Stomach (tissue), 8 donors: ENCODE measurements at regions not wholly inside any gene's neighbourhood (a gene's known extent, or its start where the extent isn't known, plus 50 kb on each side); places are given as distances from the start of the nearest gene placed in this dataset.
"Not testable (repeated sequence)": the region's sequence is repeated elsewhere in the genome, so short reads cannot be mapped to it uniquely, and the experiment has no call there.

Experiments
- DNase-seq, 2 donors: peaks; one replicate each; pipeline versions ENCODE4 v3.0.0 to v3.0.0-alpha.2; 2013 to 2019
- H3K27ac ChIP-seq, 5 donors: fragments of 200-600 bp in 4 of 5; sonication (generic) in 4 of 5; one replicate each; pipeline ENCODE4 v1.5.1; 2013 to 2019; ENCODE audit warnings: mild to moderate bottlenecking in 1 of 5, moderate library complexity in 1 of 5
- H3K27me3 ChIP-seq, 3 donors: fragments of 200-600 bp; sonication (generic); one replicate each; pipeline ENCODE4 v1.5.1; 2017 to 2019; ENCODE audit warnings: mixed run types in 1 of 3
- H3K36me3 ChIP-seq, 4 donors: fragments of 200-600 bp; sonication (generic); 1 replicate in 3 of 4; 2 replicates in 1 of 4; pipeline ENCODE4 v1.5.1; 2016 to 2019
- H3K4me1 ChIP-seq, 4 donors: fragments of 200-600 bp; sonication (generic); one replicate each; pipeline ENCODE4 v1.5.1; 2016 to 2019
- H3K4me3 ChIP-seq, 4 donors: fragments of 200-600 bp; sonication (generic) in 3 of 4; one replicate each; pipeline ENCODE4 v1.5.1; 2016 to 2019; ENCODE audit warnings: mild to moderate bottlenecking in 1 of 4
- H3K9me3 ChIP-seq, 4 donors: fragments of 200-600 bp; sonication (generic); one replicate each; pipeline ENCODE4 v1.5.1; 2016 to 2019
- CTCF ChIP-seq, 7 experiments: fragments of 450-650 bp in 4 of 7; fragments of 200-600 bp in 3 of 7; sonication (generic) in 3 of 7; IDR thresholded peaks; one replicate each; pipeline ENCODE4 v1.5.1; 2016 to 2019; ENCODE audit warnings: antibody characterized with exemption in 7 of 7, control low read depth in 2 of 7, mild to moderate bottlenecking in 1 of 7
- EP300 ChIP-seq: sonication (generic); formaldehyde crosslinking; IDR thresholded peaks from one replicate; pipeline ENCODE4 v1.6.1; 2017; ENCODE audit warnings: antibody characterized with exemption
- POLR2A ChIP-seq, 4 donors: fragments of 450-650 bp; IDR thresholded peaks; one replicate each; pipeline ENCODE4 v1.6.1; 2016; ENCODE audit warnings: antibody characterized with exemption in 4 of 4, control low read depth in 2 of 4, mild to moderate bottlenecking in 1 of 4, moderate library complexity in 1 of 4
- POLR2AphosphoS5 ChIP-seq, 3 donors: sonication (generic); formaldehyde crosslinking; IDR thresholded peaks; one replicate each; pipeline ENCODE4 v1.6.1; 2016; ENCODE audit warnings: antibody characterized with exemption in 3 of 3
- WGBS, 5 donors: extraction: QIAGEN DNeasy Blood & Tissue Kit in 3 of 5; methylation state at CpG; one replicate each; pipeline versions ENCODE4 v1.1.5 to v1.1.7; 2013 to 2018; 5-methylcytosine and 5-hydroxymethylcytosine counted together
- intact Hi-C: fragments of 100-400 bp; cut with DNase I; formaldehyde crosslinking; loops from one replicate; pipeline ENCODE4 v1.15.1; 2023; ENCODE audit warnings: low total_unique reads
- donor health status: healthy with polysubstance abuse.
- donor health status: Bipolar disorder and iron deficiency.
- donor health status: healthy.

- intact Hi-C loops, result no loop called here
- 68 to 100% (median 85%) methylated on average over 2 of the region's 2 CpGs for WGBS, 5 donors
- H3K4me1 ChIP-seq, result peaks cover 0 to 11% (median 0%) of the 10 kb centered on the region in 4 donors
- no peak overlapping the region for H3K27ac ChIP-seq
- no peak overlapping the region for H3K4me3 ChIP-seq
- H3K27me3 ChIP-seq, result no peaks in the 10 kb centered on the region
- no peak for DNase-seq
- no peaks in the 10 kb centered on the region for H3K9me3 ChIP-seq
- H3K36me3 ChIP-seq, result no peaks in the 10 kb centered on the region
- no peak for TF ChIP-seq CTCF (IDR thresholded peaks at IDR 0.05)
- TF ChIP-seq POLR2A (IDR thresholded peaks at IDR 0.05), result no peak
- no peak for TF ChIP-seq EP300
- no peak for TF ChIP-seq POLR2AphosphoS5 (IDR thresholded peaks at IDR 0.05)
Observed at GRCh38 chr12:58747533-58747932, 172.8 kb downstream of the LRIG3 start.

- TF ChIP-seq POLR2AphosphoS5 (IDR thresholded peaks at IDR 0.05) (peak in 1 of 3 donors; percentile 35), EP300 (no peak)
- H3K36me3 ChIP-seq, result no peaks in the 10 kb centered on the region
- WGBS, 5 donors, result 54 to 79% (median 72%) methylated on average over 3 of the region's 3 CpGs
- peaks cover 0 to 10% (median 0%) of the 10 kb centered on the region in 4 donors for H3K4me1 ChIP-seq
- H3K27me3 ChIP-seq, result no peaks in the 10 kb centered on the region
- intact Hi-C loops, result no loop called here
- H3K27ac ChIP-seq, result no peak overlapping the region
- H3K4me3 ChIP-seq, result no peak overlapping the region
- no peak for DNase-seq
- H3K9me3 ChIP-seq, result no peaks in the 10 kb centered on the region
Observed at GRCh38 chr12:58750484-58750883, 169.8 kb downstream of the LRIG3 start.

GRCh38 chr12:58757422-58757821 lies 162.9 kb downstream of the LRIG3 start:
- no peaks in the 10 kb centered on the region for H3K4me1 ChIP-seq
- intact Hi-C loops, result no loop called here
- H3K9me3 ChIP-seq, result no peaks in the 10 kb centered on the region
- DNase-seq, result no peak
- no peak overlapping the region for H3K4me3 ChIP-seq
- H3K27ac ChIP-seq, result no peak overlapping the region
- no peaks in the 10 kb centered on the region for H3K27me3 ChIP-seq
- TF ChIP-seq POLR2AphosphoS5 (IDR thresholded peaks at IDR 0.05), result no peak
- TF ChIP-seq POLR2A (IDR thresholded peaks at IDR 0.05), result no peak
- no peak for TF ChIP-seq CTCF (IDR thresholded peaks at IDR 0.05)
- TF ChIP-seq EP300, result no peak
- no peaks in the 10 kb centered on the region for H3K36me3 ChIP-seq
- 68 to 89% (median 82%) methylated on average over 7 of the region's 7 CpGs for WGBS, 5 donors

GRCh38 chr12:58759745-58760144 lies 160.6 kb downstream of the LRIG3 start:
- H3K27ac ChIP-seq, H3K4me3 ChIP-seq, H3K9me3 ChIP-seq, intact Hi-C loops, DNase-seq, H3K36me3 ChIP-seq, H3K27me3 ChIP-seq, H3K4me1 ChIP-seq: not testable (repeated sequence)
- 0 to 81% (median 0%) methylated on average over 1 of the region's 1 CpG for WGBS, 5 donors

GRCh38 chr12:58761308-58761707 lies 159.0 kb downstream of the LRIG3 start:
- Histone ChIP-seq H3K4me1 (peaks cover 0 to 20% (median 7%) of the 10 kb centered on the region in 4 donors), H3K27ac (no peak overlapping the region), H3K36me3 (no peaks in the 10 kb centered on the region), H3K4me3 (no peak overlapping the region), H3K27me3 (no peaks in the 10 kb centered on the region), H3K9me3 (no peaks in the 10 kb centered on the region)
- DNase-seq, result no peak
- WGBS, 5 donors, result 88 to 98% (median 90%) methylated on average over 1 of the region's 1 CpG
- intact Hi-C loops, result no loop called here
- no peak for TF ChIP-seq POLR2AphosphoS5 (IDR thresholded peaks at IDR 0.05)
- no peak for TF ChIP-seq POLR2A (IDR thresholded peaks at IDR 0.05)
- no peak for TF ChIP-seq EP300
- no peak for TF ChIP-seq CTCF (IDR thresholded peaks at IDR 0.05)
